ENCODE measurements at regions not wholly inside any gene's neighbourhood (a gene's known extent, or its start where the extent isn't known, plus 50 kb on each side); places are given as distances from the start of the nearest gene placed in this dataset.

DNA sequence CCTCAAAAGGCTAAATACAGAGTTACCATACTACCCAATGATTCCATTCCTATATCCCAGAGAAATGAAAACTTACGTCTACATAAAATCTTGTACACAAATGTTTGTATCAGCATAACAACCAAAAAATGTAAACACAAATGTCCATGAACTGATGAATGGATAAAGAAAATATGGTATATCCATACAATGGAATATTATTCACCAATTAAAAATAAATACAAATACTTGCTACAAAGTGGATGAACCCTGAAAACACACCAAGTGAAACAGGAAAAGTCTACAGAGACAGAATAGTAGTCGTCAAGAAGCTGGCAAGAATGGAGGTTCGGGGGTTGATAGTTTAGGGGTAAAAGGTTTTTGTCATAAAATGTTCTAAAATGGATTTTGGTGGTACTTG is 54.0 kb upstream of the ANKRD28 start:
- no peaks in the 10 kb centered on the region for H3K27me3 ChIP-seq (ENCODE audit: insufficient read depth, low read depth)
- H3K4me1 ChIP-seq (ENCODE audit: low read depth, poor library complexity, severe bottlenecking) = no peaks in the 10 kb centered on the region
- TF ChIP-seq, protein P1, sequence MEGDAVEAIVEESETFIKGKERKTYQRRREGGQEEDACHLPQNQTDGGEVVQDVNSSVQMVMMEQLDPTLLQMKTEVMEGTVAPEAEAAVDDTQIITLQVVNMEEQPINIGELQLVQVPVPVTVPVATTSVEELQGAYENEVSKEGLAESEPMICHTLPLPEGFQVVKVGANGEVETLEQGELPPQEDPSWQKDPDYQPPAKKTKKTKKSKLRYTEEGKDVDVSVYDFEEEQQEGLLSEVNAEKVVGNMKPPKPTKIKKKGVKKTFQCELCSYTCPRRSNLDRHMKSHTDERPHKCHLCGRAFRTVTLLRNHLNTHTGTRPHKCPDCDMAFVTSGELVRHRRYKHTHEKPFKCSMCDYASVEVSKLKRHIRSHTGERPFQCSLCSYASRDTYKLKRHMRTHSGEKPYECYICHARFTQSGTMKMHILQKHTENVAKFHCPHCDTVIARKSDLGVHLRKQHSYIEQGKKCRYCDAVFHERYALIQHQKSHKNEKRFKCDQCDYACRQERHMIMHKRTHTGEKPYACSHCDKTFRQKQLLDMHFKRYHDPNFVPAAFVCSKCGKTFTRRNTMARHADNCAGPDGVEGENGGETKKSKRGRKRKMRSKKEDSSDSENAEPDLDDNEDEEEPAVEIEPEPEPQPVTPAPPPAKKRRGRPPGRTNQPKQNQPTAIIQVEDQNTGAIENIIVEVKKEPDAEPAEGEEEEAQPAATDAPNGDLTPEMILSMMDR (conservative IDR thresholded peaks at IDR 0.05; ENCODE audit: low read depth, low read length) = no peak
- no peak overlapping the region for H3K27ac ChIP-seq
- no peaks in the 10 kb centered on the region for H3K36me3 ChIP-seq (ENCODE audit: insufficient read depth)
- no peak overlapping the region for H3K4me2 ChIP-seq
- H3K79me2 ChIP-seq (ENCODE audit: insufficient read depth, low read depth) = 0 out of 2 replicates have a peak, but pooled peaks cover 3% of the 10 kb centered on the region
- H2AFZ ChIP-seq (ENCODE audit: low read depth) = no peak overlapping the region
- no peaks in the 10 kb centered on the region for H4K20me1 ChIP-seq (ENCODE audit: insufficient read depth)
- no peak overlapping the region for H3K9ac ChIP-seq
- H3K4me3 ChIP-seq (IDR thresholded peaks at IDR 0.05; ENCODE audit: insufficient read depth, low read depth, low read length) = no peak overlapping the region

DNA sequence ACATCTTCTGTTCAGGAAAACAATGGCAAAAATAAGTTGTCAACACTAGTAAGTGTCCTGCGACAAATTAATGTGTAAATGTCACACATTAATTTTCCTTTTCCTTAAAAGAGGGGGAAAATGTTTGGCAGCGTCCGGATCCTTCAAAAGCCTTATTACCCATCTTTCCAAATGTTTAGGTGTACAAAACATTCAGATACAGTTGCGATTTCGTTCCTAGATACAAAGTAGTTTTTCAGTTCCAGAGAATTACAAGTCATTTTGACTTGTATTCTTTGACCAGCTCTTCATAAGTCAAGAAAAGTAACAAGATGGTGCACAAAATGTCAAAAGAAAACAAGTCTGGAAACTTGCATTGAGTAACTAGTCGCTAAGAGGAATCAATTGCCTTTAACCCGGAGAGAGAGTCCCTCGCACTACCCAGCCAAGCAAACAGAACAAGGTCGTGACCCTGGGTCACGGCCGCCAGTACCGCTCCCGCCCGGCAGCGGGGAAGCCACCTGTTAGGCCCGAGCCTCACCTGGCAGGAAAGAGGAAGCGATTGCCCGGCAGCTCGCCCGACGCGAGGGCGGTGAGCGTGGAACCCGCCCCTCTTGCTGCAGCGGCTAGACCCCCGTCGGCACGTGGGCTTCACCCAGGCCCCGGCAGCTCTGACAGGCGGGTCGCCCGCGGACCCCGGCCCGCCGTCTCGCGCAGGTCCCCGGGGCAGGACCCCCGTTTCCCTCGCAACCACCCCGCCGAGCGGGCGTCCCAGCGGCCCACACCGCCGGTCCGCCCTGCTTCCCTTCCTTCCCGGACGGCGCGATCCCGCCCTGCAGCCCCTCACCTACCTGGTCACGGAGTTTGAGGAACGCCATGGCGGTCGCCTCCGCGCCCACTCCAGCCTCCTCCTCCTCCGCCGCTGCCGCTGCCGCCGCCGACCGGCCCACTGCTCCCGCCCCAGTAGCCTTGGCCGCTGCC is 61.0 kb upstream of the ANKRD28 start:
- H3K4me3 ChIP-seq (IDR thresholded peaks at IDR 0.05; ENCODE audit: insufficient read depth, low read depth, low read length) = no peak overlapping the region
- H3K27ac ChIP-seq = no peak overlapping the region
- H2AFZ ChIP-seq (ENCODE audit: low read depth) = peak overlapping the region; percentile 47; the same call in 1 of the 2 replicates
- H3K79me2 ChIP-seq (ENCODE audit: insufficient read depth, low read depth) = peaks cover 17% of the 10 kb centered on the region; the same call in 1 of the 2 replicates
- peak overlapping the region; percentile 58; the same call in 1 of the 2 replicates for H3K9ac ChIP-seq
- H3K27me3 ChIP-seq (ENCODE audit: insufficient read depth, low read depth) = no peaks in the 10 kb centered on the region
- no peaks in the 10 kb centered on the region for H4K20me1 ChIP-seq (ENCODE audit: insufficient read depth)
- no peaks in the 10 kb centered on the region for H3K36me3 ChIP-seq (ENCODE audit: insufficient read depth)
- TF ChIP-seq, protein P1 (conservative IDR thresholded peaks at IDR 0.05; ENCODE audit: low read depth, low read length) = no peak
- peaks cover 10% of the 10 kb centered on the region for H3K4me1 ChIP-seq (ENCODE audit: low read depth, poor library complexity, severe bottlenecking)
- H3K4me2 ChIP-seq = peak overlapping the region; percentile 66; the same call in 1 of the 2 replicates

DNA sequence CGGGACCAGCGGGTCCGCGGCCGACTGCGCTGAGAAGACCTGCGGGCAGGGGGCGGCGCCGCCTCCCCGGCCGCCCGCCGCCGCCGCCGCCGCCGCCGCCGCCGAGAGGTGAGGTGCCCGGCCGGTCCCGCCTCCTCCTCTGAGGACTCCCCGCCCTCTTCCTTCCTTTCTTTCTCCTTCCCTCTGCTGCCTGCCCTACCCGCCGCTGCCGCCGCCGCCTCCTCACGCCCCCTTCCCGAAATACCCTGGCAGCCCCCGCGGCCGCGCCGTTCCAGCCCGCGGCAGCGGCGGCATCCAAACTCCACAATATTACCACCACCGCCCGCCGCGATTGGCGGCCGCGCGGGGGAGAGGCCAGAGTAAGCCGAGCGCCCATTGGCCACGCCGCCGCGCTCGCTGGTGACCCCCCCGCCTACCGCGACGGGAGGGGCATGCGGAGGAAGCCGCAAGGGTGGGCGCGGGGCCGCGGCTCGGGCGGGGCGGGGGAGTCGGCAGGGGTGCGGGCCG is 61.8 kb upstream of the ANKRD28 start:
- Histone ChIP-seq H3K79me2 (ENCODE audit: insufficient read depth, low read depth) (peaks cover 13% of the 10 kb centered on the region; the same call in 1 of the 2 replicates), H2AFZ (ENCODE audit: low read depth) (0 out of 2 replicates have a peak overlapping the region, but pooled peaks have one; percentile 38), H3K4me2 (no peak overlapping the region)

More for the DNA sequence above, 61.8 kb upstream of the ANKRD28 start:
- Histone ChIP-seq H3K36me3 (ENCODE audit: insufficient read depth) (no peaks in the 10 kb centered on the region), H4K20me1 (ENCODE audit: insufficient read depth) (no peaks in the 10 kb centered on the region), H3K4me1 (ENCODE audit: low read depth, poor library complexity, severe bottlenecking) (peaks cover 10% of the 10 kb centered on the region), H3K4me3 (IDR thresholded peaks at IDR 0.05; ENCODE audit: insufficient read depth, low read depth, low read length) (no peak overlapping the region), H3K27ac (no peak overlapping the region), H3K9ac (peak overlapping the region; percentile 66; the same call in 1 of the 2 replicates), H3K27me3 (ENCODE audit: insufficient read depth, low read depth) (no peaks in the 10 kb centered on the region)
- TF ChIP-seq, protein P1 (conservative IDR thresholded peaks at IDR 0.05; ENCODE audit: low read depth, low read length) = no peak
